Parathyroid adenoma (tissue), 2 donors: ENCODE measurements at regions not wholly inside any gene's neighbourhood (a gene's known extent, or its start where the extent isn't known, plus 50 kb on each side); places are given as distances from the start of the nearest gene placed in this dataset.

ENCODE experiments used
- H2AFZ ChIP-seq: fragments of 300-600 bp; sonication (generic); one replicate; pipeline ENCODE4 v1.7.0; 2017; ENCODE audit warnings: antibody characterized with exemption, mild to moderate bottlenecking
- H3K27ac ChIP-seq: fragments of 300-600 bp; sonication (generic); one replicate; pipeline ENCODE4 v1.7.0; 2017
- H3K27me3 ChIP-seq: fragments of 300-600 bp; sonication (generic); one replicate; pipeline ENCODE4 v1.7.0; 2017; ENCODE audit warnings: low read length; ENCODE audit not compliant: control insufficient read depth, insufficient read depth
- H3K36me3 ChIP-seq: fragments of 300-600 bp; sonication (generic); one replicate; pipeline ENCODE4 v1.7.0; 2017; ENCODE audit warnings: low read length; ENCODE audit not compliant: control insufficient read depth, insufficient read depth
- H3K4me1 ChIP-seq: fragments of 300-600 bp; sonication (generic); one replicate; pipeline ENCODE4 v1.7.0; 2017; ENCODE audit warnings: control low read depth
- H3K4me2 ChIP-seq: fragments of 300-600 bp; sonication (generic); one replicate; pipeline ENCODE4 v1.7.0; 2017; ENCODE audit warnings: low read length
- H3K4me3 ChIP-seq: fragments of 300-600 bp; sonication (generic); one replicate; pipeline ENCODE4 v1.7.0; 2017; ENCODE audit warnings: low read depth, low read length
- H3K79me2 ChIP-seq: fragments of 300-600 bp; sonication (generic); one replicate; pipeline ENCODE4 v1.7.0; 2017; ENCODE audit warnings: control low read depth
- H3K9ac ChIP-seq: fragments of 300-600 bp; sonication (generic); one replicate; pipeline ENCODE4 v1.7.0; 2017; ENCODE audit warnings: mild to moderate bottlenecking
- H3K9me3 ChIP-seq: fragments of 300-600 bp; sonication (generic); one replicate; pipeline ENCODE4 v1.7.0; 2017; ENCODE audit warnings: low read length; ENCODE audit not compliant: control insufficient read depth
- TF ChIP-seq, protein P1 (sequence below): fragments of 300-600 bp; sonication (generic); IDR thresholded peaks from one replicate; pipeline ENCODE4 v1.7.0; 2017; ENCODE audit warnings: antibody characterized with exemption, mild to moderate bottlenecking
- donor health status: primary hyperparathyroidism.

DNA sequence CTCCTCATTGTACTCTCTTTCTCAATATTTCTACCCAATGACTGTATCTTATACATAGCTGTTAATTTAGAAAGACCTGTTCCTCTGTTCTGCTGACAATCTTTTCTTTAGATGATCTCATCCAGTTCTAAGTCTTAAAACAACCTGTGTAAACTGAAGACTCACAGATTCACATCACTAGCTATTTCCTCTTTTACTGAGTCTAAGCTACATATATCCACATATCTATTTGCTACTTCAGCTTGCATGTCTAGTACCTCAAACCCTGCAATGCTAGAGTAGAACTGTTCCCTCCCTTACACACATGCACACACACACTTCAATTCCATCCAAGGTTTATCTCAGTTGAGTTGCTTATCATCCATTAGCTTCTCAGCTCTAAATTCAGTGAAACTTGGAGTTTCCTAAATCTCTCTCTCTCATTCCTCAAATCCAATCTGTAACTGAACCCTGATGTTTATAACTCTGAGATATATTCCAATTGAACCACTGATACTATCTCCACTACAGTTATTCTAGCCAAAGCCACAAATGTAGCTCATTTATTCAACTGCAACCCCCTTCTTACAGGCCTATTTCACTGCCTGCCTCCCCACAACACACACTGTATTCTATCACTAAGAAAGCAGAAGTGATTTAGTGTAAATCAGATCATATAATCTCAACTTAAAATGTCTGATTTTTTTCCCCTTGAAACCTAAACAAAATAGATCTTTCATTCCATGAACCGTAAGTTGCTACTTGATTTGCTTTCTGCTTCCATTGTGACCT is 1036.8 kb upstream of the POT1 start:
- no peak overlapping the region for H3K27ac ChIP-seq
- no peaks in the 10 kb centered on the region for H3K36me3 ChIP-seq
- H3K4me1 ChIP-seq, result no peaks in the 10 kb centered on the region
- H3K9ac ChIP-seq, result no peak overlapping the region
- no peak overlapping the region for H2AFZ ChIP-seq
- no peaks in the 10 kb centered on the region for H3K9me3 ChIP-seq
- H3K79me2 ChIP-seq, result no peaks in the 10 kb centered on the region
- H3K4me3 ChIP-seq, result no peak overlapping the region
- no peaks in the 10 kb centered on the region for H3K27me3 ChIP-seq
- no peak overlapping the region for H3K4me2 ChIP-seq
- TF ChIP-seq, protein P1, sequence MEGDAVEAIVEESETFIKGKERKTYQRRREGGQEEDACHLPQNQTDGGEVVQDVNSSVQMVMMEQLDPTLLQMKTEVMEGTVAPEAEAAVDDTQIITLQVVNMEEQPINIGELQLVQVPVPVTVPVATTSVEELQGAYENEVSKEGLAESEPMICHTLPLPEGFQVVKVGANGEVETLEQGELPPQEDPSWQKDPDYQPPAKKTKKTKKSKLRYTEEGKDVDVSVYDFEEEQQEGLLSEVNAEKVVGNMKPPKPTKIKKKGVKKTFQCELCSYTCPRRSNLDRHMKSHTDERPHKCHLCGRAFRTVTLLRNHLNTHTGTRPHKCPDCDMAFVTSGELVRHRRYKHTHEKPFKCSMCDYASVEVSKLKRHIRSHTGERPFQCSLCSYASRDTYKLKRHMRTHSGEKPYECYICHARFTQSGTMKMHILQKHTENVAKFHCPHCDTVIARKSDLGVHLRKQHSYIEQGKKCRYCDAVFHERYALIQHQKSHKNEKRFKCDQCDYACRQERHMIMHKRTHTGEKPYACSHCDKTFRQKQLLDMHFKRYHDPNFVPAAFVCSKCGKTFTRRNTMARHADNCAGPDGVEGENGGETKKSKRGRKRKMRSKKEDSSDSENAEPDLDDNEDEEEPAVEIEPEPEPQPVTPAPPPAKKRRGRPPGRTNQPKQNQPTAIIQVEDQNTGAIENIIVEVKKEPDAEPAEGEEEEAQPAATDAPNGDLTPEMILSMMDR, result no peak

DNA sequence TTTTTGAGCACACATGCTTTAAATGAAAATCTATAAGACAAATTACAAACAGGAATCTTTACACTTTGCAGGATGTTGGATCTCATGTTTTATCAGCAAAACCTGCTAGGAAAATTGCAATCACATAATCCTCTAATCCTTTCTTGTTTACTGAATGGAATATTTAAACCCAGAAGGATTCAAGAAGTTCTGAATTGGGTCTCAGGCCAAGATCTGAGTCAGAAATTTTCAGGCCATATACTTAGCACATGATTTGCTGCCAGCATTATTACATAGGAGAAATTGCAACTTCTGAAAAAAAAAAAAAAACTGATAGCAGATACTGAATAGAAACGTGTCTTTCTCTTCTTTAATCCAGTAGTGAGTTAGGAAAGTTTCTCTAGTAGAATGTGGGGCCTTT is 1005.3 kb upstream of the POT1 start:
- Histone ChIP-seq H3K4me3 (no peak overlapping the region), H2AFZ (no peak overlapping the region), H3K9me3 (no peaks in the 10 kb centered on the region), H3K4me2 (peak overlapping the region; percentile 15), H3K4me1 (no peaks in the 10 kb centered on the region), H3K27me3 (no peaks in the 10 kb centered on the region), H3K27ac (no peak overlapping the region), H3K79me2 (no peaks in the 10 kb centered on the region), H3K36me3 (no peaks in the 10 kb centered on the region), H3K9ac (no peak overlapping the region)
- TF ChIP-seq, protein P1, result no peak

DNA sequence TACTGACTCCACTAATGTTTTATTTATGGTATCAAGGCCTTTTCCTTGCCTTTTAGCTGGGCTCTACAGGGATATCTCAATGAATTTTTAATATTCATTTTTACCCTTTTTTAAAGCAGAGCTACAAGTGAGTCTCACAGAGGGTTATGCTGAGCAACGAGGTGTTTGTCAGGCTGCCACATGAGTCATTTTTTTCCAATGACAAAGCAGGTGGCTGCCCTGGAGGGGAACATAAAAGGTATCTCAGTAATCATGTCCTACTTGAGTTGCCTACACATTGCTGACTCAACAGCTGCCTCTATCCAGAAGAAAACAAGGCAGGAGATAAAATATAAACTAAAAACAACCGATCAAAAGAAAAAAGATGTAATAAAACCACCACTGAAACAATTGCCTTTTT is 1004.9 kb upstream of the POT1 start:
- Histone ChIP-seq H3K27ac (no peak overlapping the region), H3K4me3 (no peak overlapping the region), H3K4me2 (peak overlapping the region; percentile 15), H3K79me2 (no peaks in the 10 kb centered on the region), H3K36me3 (no peaks in the 10 kb centered on the region), H2AFZ (no peak overlapping the region), H3K9me3 (no peaks in the 10 kb centered on the region), H3K27me3 (no peaks in the 10 kb centered on the region), H3K4me1 (no peaks in the 10 kb centered on the region), H3K9ac (no peak overlapping the region)
- TF ChIP-seq, protein P1, result no peak

DNA sequence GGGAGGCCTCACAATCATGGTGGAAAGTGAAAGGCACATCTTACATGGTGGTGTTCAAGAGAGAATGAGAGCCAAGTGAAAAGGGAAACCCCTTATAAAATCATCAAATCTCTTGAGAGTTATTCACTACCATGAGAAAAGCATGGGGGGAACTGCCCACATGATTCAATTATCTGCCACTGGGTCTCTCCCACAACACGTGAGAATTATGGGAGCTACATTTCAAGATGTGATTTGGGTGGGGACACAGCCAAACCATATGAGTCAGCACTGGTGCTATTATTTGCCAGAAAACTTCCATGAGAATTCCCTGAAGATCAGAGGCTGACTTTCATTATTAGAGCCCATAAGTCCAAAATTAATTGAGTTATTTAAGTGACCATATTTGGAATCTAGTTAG is 1001.2 kb upstream of the POT1 start:
- no peaks in the 10 kb centered on the region for H3K79me2 ChIP-seq
- H3K4me1 ChIP-seq, result no peaks in the 10 kb centered on the region
- no peak overlapping the region for H2AFZ ChIP-seq
- no peaks in the 10 kb centered on the region for H3K27me3 ChIP-seq
- H3K36me3 ChIP-seq, result no peaks in the 10 kb centered on the region
- no peak overlapping the region for H3K27ac ChIP-seq
- H3K9me3 ChIP-seq, result no peaks in the 10 kb centered on the region
- H3K4me2 ChIP-seq, result no peak overlapping the region
- TF ChIP-seq, protein P1, result no peak
- no peak overlapping the region for H3K9ac ChIP-seq
- H3K4me3 ChIP-seq, result no peak overlapping the region

DNA sequence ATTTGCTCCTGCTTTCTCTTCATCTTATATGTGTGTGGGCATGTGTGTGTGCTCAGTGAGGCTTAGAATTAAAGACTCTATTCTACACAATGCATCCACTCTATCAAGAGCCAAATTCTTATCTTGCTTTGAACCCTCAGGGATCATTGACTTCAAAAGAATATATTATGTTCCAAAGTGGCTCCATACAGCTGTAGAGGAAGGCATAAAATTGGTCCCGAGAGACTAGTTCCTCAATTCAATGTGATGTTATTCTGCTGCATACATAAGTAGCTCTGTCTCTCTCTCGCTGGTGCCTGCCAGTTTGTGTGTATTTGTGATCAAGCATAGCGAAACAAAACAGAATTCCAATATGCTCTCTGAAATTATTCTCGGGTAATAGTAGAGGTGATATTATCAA is 997.9 kb upstream of the POT1 start:
- Histone ChIP-seq H2AFZ (no peak overlapping the region), H3K9ac (no peak overlapping the region), H3K36me3 (no peaks in the 10 kb centered on the region), H3K79me2 (no peaks in the 10 kb centered on the region), H3K27me3 (no peaks in the 10 kb centered on the region), H3K4me3 (no peak overlapping the region), H3K9me3 (no peaks in the 10 kb centered on the region), H3K4me2 (peak overlapping the region; percentile 47), H3K27ac (no peak overlapping the region), H3K4me1 (no peaks in the 10 kb centered on the region)
- TF ChIP-seq, protein P1, result no peak
